Activated CD8-positive, alpha-beta memory T cell treated with anti-CD3 and anti-CD28 coated beads for 24 hours (primary cell): ENCODE measurements at regions not wholly inside any gene's neighbourhood (a gene's known extent, or its start where the extent isn't known, plus 50 kb on each side); places are given as distances from the start of the nearest gene placed in this dataset.
"Not testable (repeated sequence)": the region's sequence is repeated elsewhere in the genome, so short reads cannot be mapped to it uniquely, and the experiment has no call there.

Source experiments
- DNase-seq: peaks from one replicate; pipeline ENCODE4 v3.0.0-alpha.2; 2020

- DNase-seq: no peak
Observed at GRCh38 chr6:14401246-14401645, 283.7 kb downstream of the CD83 start.

- DNase-seq: no peak
Observed at GRCh38 chr6:14406614-14407331, 289.2 kb downstream of the CD83 start.

DNA sequence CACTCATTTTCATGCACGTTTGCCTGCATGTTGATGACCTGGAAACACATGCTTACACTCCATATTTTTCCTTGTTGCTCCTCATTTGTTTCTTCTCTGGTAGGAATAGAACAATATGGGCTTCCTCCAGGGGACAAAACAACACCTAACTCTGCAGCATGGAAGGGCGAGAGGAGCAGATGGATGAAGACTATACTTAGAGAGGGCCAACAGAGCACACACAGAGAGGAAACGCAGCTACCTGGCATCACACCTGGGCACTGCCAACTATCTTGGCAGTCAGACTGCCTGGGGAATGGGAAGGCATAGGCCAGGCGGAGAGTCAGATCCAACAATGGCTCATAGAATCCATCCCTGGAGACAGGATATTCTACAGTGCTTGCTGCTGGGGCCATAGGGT lies 290.9 kb downstream of the CD83 start:
- no peak for DNase-seq

DNA sequence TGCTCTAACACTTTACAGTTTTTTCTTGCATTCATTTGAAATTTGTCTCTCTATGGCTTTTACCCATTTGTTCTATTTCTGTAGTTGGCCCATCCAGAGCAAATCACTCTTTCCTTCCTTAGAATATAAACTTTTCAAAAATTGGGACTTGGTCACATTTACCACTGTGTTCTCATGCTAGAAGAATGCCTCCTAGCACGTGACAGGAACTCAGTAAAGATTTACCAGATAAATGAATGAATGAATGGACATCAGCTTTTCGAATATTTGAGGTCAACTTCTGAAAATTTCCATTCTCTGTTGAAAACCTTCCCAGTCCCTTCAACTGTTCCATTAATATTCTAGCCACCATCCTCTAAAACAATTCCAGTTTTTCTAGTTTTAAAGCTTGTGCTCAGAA lies 294.5 kb downstream of the CD83 start:
- no peak for DNase-seq

GRCh38 chr6:14415452-14415851 lies 297.9 kb downstream of the CD83 start:
- no peak for DNase-seq

- no peak for DNase-seq
Observed at GRCh38 chr6:14417377-14417776, 299.8 kb downstream of the CD83 start.

- not testable (repeated sequence) for DNase-seq
Observed at GRCh38 chr6:14419224-14419623, 301.7 kb downstream of the CD83 start.

DNA sequence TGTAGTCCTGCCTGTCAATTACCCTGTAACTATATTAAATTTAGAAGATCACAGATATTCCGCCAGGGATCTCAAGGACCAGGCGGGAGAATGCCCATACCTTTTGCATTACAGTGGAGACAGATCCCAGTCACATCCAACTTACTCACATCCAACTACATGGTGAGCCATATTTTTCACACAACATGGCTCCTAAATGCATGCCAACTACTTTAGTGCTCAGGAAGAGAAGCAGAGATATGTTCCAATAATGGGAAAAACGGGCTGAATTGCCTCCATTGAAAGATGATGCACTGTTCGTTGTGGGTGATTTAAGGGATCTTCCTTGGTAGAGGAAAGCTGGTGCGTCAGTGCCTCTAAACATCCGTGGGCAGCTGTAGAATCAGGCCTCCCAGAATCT lies 304.5 kb downstream of the CD83 start:
- no peak for DNase-seq

GRCh38 chr6:14422917-14423316 lies 305.3 kb downstream of the CD83 start:
- no peak for DNase-seq

DNA sequence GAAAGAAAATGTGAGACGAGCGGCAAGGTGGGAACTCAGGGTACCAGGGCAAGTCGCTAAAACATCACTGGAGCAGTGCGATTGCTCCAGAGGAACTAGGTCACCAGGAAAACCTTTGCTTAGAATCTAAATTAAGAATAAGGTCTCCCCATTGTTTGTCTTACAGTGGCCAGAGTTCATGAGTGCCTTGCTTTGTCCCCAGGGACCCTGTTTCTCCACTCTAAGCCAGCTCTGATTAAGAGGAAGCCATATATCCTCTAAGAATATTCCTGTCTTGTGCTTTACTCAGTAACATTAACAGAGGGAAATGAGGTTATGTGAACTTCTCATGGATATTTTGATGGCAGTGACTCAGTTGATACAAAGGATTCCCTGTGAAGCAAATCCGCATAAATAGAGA lies 305.8 kb downstream of the CD83 start:
- DNase-seq: no peak

DNA sequence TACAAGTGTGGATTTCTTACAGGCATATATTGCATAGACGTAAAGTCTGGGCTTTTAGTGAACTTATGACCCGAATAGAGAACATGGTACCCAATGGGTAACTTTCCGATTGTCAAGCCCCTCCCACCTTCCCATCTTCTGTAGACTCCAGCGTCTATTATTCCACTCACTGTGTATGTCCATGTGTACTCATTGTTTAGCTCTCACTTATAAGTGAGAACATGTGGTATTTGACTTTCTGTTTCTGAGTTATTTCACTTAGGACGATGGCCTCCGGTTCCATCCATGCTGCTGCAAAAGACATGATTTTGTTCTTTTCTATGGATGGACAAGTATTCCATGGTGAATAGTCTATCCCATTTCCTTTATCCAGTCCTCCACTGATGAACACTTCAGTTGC lies 306.4 kb downstream of the CD83 start:
- DNase-seq: no peak

DNA sequence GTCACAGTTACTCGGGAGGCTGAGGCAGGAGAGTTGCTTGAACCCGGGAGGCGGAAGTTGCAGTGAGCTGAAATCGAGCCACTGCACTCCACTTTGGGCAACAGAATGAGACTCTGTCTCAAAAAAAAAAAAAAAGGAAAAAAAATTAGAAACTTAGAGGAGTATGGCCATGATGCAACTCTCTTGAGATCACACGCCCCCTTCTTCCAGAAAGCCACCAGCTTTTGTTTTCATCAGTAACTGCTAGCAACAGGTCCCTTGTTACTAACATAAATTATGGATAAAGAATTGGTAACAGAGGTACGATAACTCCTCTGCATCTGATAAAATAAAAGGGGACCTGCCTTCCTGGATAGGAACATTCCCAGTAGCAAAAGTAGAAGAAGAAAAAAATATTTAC lies 308.2 kb downstream of the CD83 start:
- DNase-seq: no peak

- DNase-seq: no peak
Observed at GRCh38 chr6:14426281-14426680, 308.7 kb downstream of the CD83 start.

- DNase-seq: no peak
Observed at GRCh38 chr6:14428269-14428668, 310.7 kb downstream of the CD83 start.

DNA sequence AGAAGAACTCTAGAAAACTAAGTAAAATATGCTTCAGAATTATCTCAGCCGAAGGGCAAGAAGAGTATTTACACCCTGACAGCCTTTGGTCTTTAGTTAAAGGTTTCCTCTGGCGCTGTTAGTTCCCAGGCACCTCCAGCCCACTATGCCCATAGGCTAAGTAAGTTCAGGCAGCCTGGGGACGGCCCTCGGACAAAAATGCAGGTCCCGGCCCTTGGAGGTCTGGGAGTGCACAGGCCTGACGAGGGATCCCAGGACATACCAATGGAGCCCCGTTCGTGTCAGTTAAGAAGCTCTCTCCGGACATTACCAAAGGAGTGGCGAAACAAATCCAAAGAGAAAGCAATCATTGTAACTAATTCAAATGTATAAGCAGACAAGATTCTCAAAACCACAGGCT lies 311.8 kb downstream of the CD83 start:
- no peak for DNase-seq

- no peak for DNase-seq
Observed at GRCh38 chr6:14430218-14430617, 312.6 kb downstream of the CD83 start.

- no peak for DNase-seq
Observed at GRCh38 chr6:14431385-14432330, 314.1 kb downstream of the CD83 start.

- no peak for DNase-seq
Observed at GRCh38 chr6:14434916-14435690, 317.5 kb downstream of the CD83 start.

DNA sequence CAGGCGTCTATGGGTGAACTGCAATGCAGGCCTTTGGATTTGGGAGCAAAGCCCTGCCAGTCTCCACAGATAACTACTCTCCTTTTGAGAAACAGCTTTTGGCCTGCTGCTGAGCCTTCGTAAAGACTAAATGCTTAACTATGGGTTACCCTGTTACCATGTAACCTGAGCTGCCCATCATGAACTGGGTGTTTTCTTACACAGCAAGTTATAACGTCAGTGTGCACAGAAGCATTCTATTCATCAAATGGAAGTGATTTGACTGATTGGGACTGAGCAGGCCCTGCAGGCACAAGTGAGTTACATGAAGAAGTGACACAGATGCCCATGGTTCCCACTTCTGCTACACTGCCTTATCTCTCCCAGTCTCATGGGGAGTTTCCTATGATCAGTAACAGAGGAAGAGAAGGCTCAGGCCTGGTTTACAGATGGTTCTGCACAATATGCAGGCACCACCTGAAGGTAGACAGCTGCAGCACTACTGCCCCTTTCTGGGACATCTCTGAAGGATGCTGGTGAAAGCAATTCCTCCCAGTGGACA lies 319.1 kb downstream of the CD83 start:
- no peak for DNase-seq

- no peak for DNase-seq
Observed at GRCh38 chr6:14439419-14439818, 321.8 kb downstream of the CD83 start.

DNA sequence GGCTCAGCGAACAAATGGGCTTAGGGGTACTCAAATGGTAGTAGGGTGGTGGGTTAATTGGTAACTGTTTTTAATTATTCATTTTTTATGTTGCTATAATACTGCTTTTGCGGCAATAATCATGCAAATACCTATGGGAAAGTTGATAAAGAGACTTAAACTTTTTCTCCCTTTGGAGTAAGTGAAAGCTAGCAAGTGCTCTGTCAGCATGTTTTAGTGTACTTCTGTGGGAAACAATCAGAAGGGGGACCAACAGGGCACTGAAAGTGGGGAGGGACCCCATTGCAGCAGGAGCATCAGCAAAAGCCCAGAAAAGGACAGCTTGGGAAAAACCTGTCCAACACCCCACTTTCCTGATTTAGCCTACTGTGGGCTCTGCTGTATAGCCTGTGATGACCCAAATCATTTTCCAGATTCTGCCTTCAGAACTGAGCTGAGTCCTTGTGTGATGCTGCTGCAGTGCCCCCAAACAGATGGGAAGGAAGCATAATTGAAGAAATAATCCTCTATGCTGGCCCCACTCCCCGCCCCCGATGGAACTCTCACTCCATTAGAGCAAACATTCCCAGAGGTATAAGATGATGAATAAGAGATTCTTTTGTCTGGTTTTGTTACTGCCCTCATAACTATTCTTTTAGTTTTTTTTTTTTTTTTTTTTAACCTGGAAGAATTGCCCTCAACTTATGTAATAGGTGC lies 322.8 kb downstream of the CD83 start:
- DNase-seq: no peak
